ENCODE measurements at regions not wholly inside any gene's neighbourhood (a gene's known extent, or its start where the extent isn't known, plus 50 kb on each side); places are given as distances from the start of the nearest gene placed in this dataset.

GRCh38 chr11:109808569-109808968 lies 284.6 kb upstream of the ZC3H12C start:
- TF ChIP-seq NFIC (IDR thresholded peaks at IDR 0.05) = no peak
- no peak for TF ChIP-seq EP300 (IDR thresholded peaks at IDR 0.05; ENCODE audit: borderline replicate concordance)
- no peak for TF ChIP-seq REST (IDR thresholded peaks at IDR 0.05; ENCODE audit: low read depth)
- TF ChIP-seq RAD21 (IDR thresholded peaks at IDR 0.05; ENCODE audit: low read depth) = no peak
- TF ChIP-seq CEBPB (IDR thresholded peaks at IDR 0.05) = no peak
- no peak for TF ChIP-seq FOXM1 (IDR thresholded peaks at IDR 0.05; ENCODE audit: borderline replicate concordance, low read depth)

All from Ishikawa (cell line).